Kidney (tissue), 10 donors: ENCODE measurements at regions not wholly inside any gene's neighbourhood (a gene's known extent, or its start where the extent isn't known, plus 50 kb on each side); places are given as distances from the start of the nearest gene placed in this dataset.
"Not testable (repeated sequence)": the region's sequence is repeated elsewhere in the genome, so short reads cannot be mapped to it uniquely, and the experiment has no call there.

Source experiments
- DNase-seq, 5 donors: peaks; one replicate each; pipeline ENCODE4 v3.0.0-alpha.2; 2013 to 2020
- FAIRE-seq: peaks from 2 replicates; lab custom pipeline; 2012; peaks lifted over from hg19 to GRCh38; lab: Jason Lieb, UNC
- H3K27ac ChIP-seq, 2 donors: one replicate each; pipeline ENCODE4 v1.7.0; 2013; ENCODE audit warnings: low read depth in 2 of 2, low read length in 2 of 2, inconsistent platforms in 1 of 2
- H3K27me3 ChIP-seq: one replicate; pipeline ENCODE4 v1.7.1; 2013; ENCODE audit warnings: low read length, inconsistent platforms; ENCODE audit not compliant: control insufficient read depth, insufficient read depth
- H3K36me3 ChIP-seq, 3 donors: one replicate each; pipeline versions ENCODE4 v1.7.0 to v1.7.1; 2013; ENCODE audit warnings: low read length in 3 of 3, control low read depth in 1 of 3, inconsistent platforms in 1 of 3; ENCODE audit not compliant: insufficient read depth in 3 of 3, control insufficient read depth in 2 of 3
- H3K4me1 ChIP-seq, 3 donors: one replicate each; pipeline versions ENCODE4 v1.7.0 to v1.7.1; 2013; ENCODE audit warnings: low read length in 3 of 3, inconsistent platforms in 1 of 3, low read depth in 1 of 3; ENCODE audit not compliant: control insufficient read depth in 2 of 3, insufficient read depth in 2 of 3
- H3K4me3 ChIP-seq, 3 donors: one replicate each; pipeline versions ENCODE4 v1.7.0 to v1.8.1; 2013; ENCODE audit warnings: low read length in 3 of 3, control low read depth in 1 of 3, inconsistent platforms in 1 of 3
- H3K9ac ChIP-seq, 3 donors: one replicate each; pipeline versions ENCODE4 v1.7.0 to v1.7.1; 2013; ENCODE audit warnings: low read length in 3 of 3, control low read depth in 1 of 3, inconsistent platforms in 1 of 3
- H3K9me3 ChIP-seq, 3 donors: one replicate each; pipeline versions ENCODE4 v1.7.0 to v1.7.1; 2013; ENCODE audit warnings: low read length in 3 of 3, control low read depth in 1 of 3, inconsistent platforms in 1 of 3; ENCODE audit not compliant: control insufficient read depth in 2 of 3, insufficient read depth in 1 of 3
- intact Hi-C: fragments of 100-400 bp; cut with DNase I; formaldehyde crosslinking; loops from one replicate; pipeline ENCODE4 v1.11.1; 2022
- donor health status: control.
- donor health status: control.
- donor health status: DM: yes; HTN: yes; CAD: no.
- donor health status: Normal renal cell carcinoma (clear cell type).

- intact Hi-C loops: not testable (repeated sequence)
Measured at GRCh38 chr19:14293101-14293815, 87.3 kb upstream of the ADGRL1 start.

DNA sequence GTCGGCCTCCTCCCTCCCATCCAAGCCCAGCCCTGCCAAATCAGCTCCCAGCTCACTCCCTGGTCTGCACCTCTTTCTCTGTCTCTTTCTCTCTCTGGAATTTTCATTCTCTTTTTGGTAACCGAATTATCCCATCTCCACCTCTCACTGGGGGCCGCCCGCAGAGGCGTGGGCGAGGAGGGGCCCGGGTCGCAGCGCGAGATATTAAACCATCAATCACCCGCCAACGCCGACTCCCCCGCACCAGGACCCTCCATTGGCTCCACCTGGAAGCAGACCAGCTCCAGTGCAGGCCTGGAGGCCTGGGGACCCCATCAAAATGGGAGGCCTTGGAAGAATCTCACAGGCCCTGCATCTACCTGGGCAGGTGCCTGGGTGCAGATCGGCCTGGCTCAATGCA, 83.8 kb upstream of the ADGRL1 start:
- H3K9me3 ChIP-seq, FAIRE-seq, H3K27ac ChIP-seq, H3K27me3 ChIP-seq, H3K36me3 ChIP-seq, H3K4me3 ChIP-seq, H3K9ac ChIP-seq, intact Hi-C loops, H3K4me1 ChIP-seq: not testable (repeated sequence)
- DNase-seq: peak in 3 of 5 donors; percentile 46 to 63 (median 57)

More at GRCh38 chr19:14293101-14293815, 87.3 kb upstream of the ADGRL1 start:
- not testable (repeated sequence) for H3K36me3 ChIP-seq, H3K9me3 ChIP-seq, H3K27ac ChIP-seq, H3K9ac ChIP-seq, H3K27me3 ChIP-seq, FAIRE-seq, H3K4me1 ChIP-seq
- H3K4me3 ChIP-seq: peak overlapping the region in 1 of 3 donors; percentile 36
- peak in 4 of 5 donors; percentile 60 to 85 (median 73) for DNase-seq

- H3K27me3 ChIP-seq, DNase-seq, H3K4me3 ChIP-seq, H3K36me3 ChIP-seq, H3K27ac ChIP-seq, FAIRE-seq, intact Hi-C loops, H3K4me1 ChIP-seq, H3K9ac ChIP-seq, H3K9me3 ChIP-seq: not testable (repeated sequence)
Measured at GRCh38 chr19:14287837-14288236, 81.9 kb upstream of the ADGRL1 start.

DNA sequence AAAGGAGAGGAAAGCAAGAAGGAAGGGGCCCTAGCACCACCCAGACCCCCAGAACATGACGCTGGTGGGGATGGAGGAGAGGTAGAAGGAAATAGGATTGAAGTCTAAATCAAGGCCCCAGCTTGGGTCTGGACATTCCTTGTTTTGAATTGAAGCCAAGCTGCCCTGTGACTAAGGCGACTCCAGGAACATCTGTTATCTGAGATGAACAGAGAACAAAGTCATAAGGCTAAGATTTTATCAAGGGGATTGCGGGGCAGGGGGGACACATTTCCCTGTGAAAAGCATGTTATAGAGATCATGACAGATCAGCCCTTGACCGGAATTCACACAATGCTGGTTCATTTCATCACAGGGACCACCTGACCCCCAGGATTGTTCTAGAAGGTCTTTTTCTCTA, 80.6 kb upstream of the ADGRL1 start:
- H3K27me3 ChIP-seq, H3K9me3 ChIP-seq, DNase-seq, H3K36me3 ChIP-seq, H3K9ac ChIP-seq, FAIRE-seq, H3K4me3 ChIP-seq, intact Hi-C loops, H3K27ac ChIP-seq, H3K4me1 ChIP-seq: not testable (repeated sequence)

- H3K36me3 ChIP-seq, intact Hi-C loops: not testable (repeated sequence)
Measured at GRCh38 chr19:14285726-14286125, 79.8 kb upstream of the ADGRL1 start.

DNA sequence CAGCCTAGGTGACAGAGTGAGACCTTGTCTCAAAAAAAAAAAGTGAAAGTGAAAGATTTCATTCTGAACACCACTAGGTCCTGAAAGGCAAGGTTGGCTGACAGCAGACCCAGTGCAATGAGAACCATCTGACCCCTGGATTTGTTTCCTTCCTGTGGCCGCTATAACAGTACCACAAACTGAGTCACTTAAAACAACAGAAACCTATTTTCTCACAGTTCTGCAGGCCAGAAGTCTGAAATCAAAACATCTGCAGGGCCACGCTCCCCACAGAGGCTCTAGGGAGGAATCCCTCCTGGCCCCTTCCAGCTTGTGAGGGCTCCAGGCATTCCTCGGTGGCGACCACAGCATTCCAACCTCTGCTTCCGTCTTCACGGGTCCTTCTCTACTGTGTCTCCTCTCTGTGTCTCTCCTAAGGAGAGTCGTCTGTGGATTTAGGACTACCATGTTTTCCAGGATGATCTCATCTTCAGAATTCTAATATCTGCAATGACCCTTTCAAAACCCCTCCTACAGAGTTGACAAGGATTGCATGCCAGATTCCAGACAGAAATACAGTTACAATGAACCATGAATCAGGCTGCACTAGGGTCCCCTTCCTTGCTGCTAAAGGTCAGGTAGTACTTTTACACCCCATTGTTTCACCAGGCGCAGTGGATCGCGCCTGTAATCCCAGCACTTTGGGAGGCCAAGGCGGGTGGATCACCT, 78.0 kb upstream of the ADGRL1 start:
- H3K4me3 ChIP-seq, H3K36me3 ChIP-seq, H3K9me3 ChIP-seq, H3K9ac ChIP-seq, intact Hi-C loops, H3K4me1 ChIP-seq, FAIRE-seq, H3K27ac ChIP-seq, H3K27me3 ChIP-seq: not testable (repeated sequence)
- peak in 2 of 5 donors; percentile 40 to 75 for DNase-seq

More at GRCh38 chr19:14285726-14286125, 79.8 kb upstream of the ADGRL1 start:
- not testable (repeated sequence) for H3K4me3 ChIP-seq, DNase-seq, H3K27ac ChIP-seq, FAIRE-seq, H3K9me3 ChIP-seq, H3K27me3 ChIP-seq, H3K9ac ChIP-seq, H3K4me1 ChIP-seq

GRCh38 chr19:14279270-14279669, 73.3 kb upstream of the ADGRL1 start:
- H3K27me3 ChIP-seq, intact Hi-C loops, DNase-seq, H3K9me3 ChIP-seq, H3K4me1 ChIP-seq, H3K9ac ChIP-seq, FAIRE-seq, H3K27ac ChIP-seq, H3K36me3 ChIP-seq, H3K4me3 ChIP-seq: not testable (repeated sequence)
